SKM-1 (cell line): ENCODE measurements at regions not wholly inside any gene's neighbourhood (a gene's known extent, or its start where the extent isn't known, plus 50 kb on each side); places are given as distances from the start of the nearest gene placed in this dataset.
"Not testable (repeated sequence)": the region's sequence is repeated elsewhere in the genome, so short reads cannot be mapped to it uniquely, and the experiment has no call there.

ENCODE experiments used
- DNase-seq: peaks from one replicate; lab custom pipeline; 2025; ENCODE audit not compliant: unreplicated experiment; lab: John Stamatoyannopoulos, UW

- DNase-seq: not testable (repeated sequence)
These were observed 678.2 kb downstream of the PLOD2 start for GRCh38 chr3:145482735-145483134.

- no peak for DNase-seq
These were observed 677.0 kb downstream of the PLOD2 start for GRCh38 chr3:145483992-145484391.

GRCh38 chr3:145489011-145489410 lies 672.0 kb downstream of the PLOD2 start:
- no peak for DNase-seq

- no peak for DNase-seq
These were observed 670.6 kb downstream of the PLOD2 start for GRCh38 chr3:145490088-145491048.

- DNase-seq: no peak
These were observed 668.5 kb downstream of the PLOD2 start for GRCh38 chr3:145492456-145492855.

GRCh38 chr3:145517416-145517815 lies 643.6 kb downstream of the PLOD2 start:
- not testable (repeated sequence) for DNase-seq

- no peak for DNase-seq
These were observed 642.3 kb downstream of the PLOD2 start for GRCh38 chr3:145518639-145519038.

- DNase-seq: no peak
These were observed 641.5 kb downstream of the PLOD2 start for GRCh38 chr3:145519398-145520047.

GRCh38 chr3:145522179-145522578 lies 638.8 kb downstream of the PLOD2 start:
- DNase-seq: no peak

- no peak for DNase-seq
These were observed 637.9 kb downstream of the PLOD2 start for GRCh38 chr3:145522893-145523651.

- no peak for DNase-seq
These were observed 629.4 kb downstream of the PLOD2 start for GRCh38 chr3:145531548-145531947.

GRCh38 chr3:145533696-145534095 lies 627.3 kb downstream of the PLOD2 start:
- DNase-seq: no peak

- DNase-seq: no peak
These were observed 624.5 kb downstream of the PLOD2 start for GRCh38 chr3:145536461-145536860.

GRCh38 chr3:145550522-145550921 lies 610.5 kb downstream of the PLOD2 start:
- no peak for DNase-seq

GRCh38 chr3:145557405-145557804 lies 603.6 kb downstream of the PLOD2 start:
- DNase-seq: no peak

GRCh38 chr3:145578471-145578870 lies 582.5 kb downstream of the PLOD2 start:
- DNase-seq: no peak

- DNase-seq: no peak
These were observed 579.3 kb downstream of the PLOD2 start for GRCh38 chr3:145581694-145582093.

GRCh38 chr3:145604851-145605250 lies 556.1 kb downstream of the PLOD2 start:
- no peak for DNase-seq

GRCh38 chr3:145620002-145620401 lies 541.0 kb downstream of the PLOD2 start:
- no peak for DNase-seq

GRCh38 chr3:145620486-145620885 lies 540.5 kb downstream of the PLOD2 start:
- no peak for DNase-seq

- no peak for DNase-seq
These were observed 537.6 kb downstream of the PLOD2 start for GRCh38 chr3:145623349-145623748.
